ENCODE measurements at regions not wholly inside any gene's neighbourhood (a gene's known extent, or its start where the extent isn't known, plus 50 kb on each side); places are given as distances from the start of the nearest gene placed in this dataset.
A peak's percentile ranks its signal among the peaks of the same experiment; 100 is the strongest.
"Not testable (repeated sequence)": the region's sequence is repeated elsewhere in the genome, so short reads cannot be mapped to it uniquely, and the experiment has no call there.

DNA sequence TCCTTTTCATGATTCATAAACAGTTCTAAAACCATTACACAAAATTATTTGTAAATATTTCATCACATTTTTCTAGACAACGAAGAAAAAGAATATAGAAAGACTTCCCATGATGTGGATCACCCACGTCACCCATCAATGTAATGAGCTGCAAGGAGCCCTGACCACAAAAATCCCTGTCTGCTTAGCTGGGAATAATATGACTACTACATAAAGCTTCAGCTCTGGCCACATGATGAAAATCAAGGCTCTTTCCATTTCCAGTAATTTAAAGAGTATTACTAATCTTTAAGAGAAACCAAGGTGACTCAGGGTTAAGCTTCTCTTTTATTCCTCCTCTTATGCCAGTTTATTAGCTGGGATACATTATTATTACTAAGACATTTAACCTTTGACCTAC, 180.8 kb upstream of the CACNA2D1 start:
- no peak for DNase-seq

DNA sequence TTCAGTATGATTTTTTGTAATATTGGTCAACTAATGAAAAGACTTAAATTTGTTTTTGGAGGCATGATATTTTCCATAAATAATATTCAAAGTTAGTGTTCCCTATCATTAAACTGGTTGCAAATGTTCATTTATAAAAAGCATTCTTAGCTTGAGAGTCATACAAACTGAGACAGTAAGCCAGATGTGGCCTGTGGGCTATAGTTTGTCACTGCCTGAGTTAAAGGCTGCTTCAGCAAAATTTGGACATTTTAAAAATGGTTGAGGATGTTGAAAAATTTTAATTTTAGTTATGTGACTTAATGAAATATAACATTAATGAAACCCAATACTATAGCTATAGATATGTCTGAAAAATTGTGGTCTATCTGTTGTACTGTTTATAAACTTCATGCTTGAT, 180.2 kb upstream of the CACNA2D1 start:
- DNase-seq = no peak

DNA sequence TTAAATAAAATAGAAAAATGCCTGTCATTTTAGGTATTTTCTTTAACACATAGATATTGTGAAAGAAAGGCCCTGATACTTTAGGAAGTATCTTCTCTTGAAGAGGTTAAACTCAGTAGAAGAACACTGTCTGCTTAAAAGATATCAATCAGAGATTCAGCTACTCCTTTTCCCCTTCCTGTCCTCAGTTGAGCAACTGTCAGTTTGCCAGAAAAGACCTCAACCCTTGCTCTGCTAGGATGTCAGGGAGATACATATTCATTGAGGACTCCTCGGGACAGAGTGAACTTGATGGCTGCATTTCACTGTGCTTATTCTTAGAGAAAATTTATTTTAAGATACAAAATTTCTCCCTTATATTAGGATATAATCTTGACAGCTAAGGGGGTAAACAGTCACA, 173.6 kb upstream of the CACNA2D1 start:
- DNase-seq = no peak

DNA sequence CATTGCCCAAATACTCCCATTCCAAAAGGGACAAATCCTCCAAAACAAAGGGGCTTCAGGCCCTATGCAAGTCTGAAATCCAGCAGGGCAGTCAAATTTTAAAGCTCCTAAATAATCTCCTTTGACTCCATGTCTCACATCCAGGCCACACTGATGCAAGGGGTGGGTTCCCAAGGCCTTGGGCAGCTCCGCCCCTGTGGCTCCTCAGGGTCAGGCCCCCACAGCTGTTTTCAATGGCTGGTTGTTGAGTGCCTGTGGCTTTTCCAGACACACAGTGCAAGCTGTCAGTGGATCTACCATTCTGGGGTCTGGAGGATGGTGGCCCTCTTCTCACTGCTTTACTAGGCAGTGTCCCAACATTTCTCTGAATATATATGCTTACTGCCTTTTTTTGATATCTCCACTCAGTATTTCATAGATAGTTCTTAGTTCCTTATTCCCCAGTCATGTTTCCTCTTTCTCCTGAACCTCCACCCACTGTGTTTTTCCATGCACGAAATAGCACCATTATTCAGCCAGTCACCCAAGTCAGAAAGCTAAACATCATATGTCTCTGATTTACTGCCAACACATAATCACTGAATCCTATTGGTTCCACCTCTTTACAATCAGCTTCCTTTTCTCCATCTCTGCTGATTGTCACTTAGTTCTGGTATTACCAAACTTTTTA, 172.6 kb upstream of the CACNA2D1 start:
- DNase-seq = no peak

DNA sequence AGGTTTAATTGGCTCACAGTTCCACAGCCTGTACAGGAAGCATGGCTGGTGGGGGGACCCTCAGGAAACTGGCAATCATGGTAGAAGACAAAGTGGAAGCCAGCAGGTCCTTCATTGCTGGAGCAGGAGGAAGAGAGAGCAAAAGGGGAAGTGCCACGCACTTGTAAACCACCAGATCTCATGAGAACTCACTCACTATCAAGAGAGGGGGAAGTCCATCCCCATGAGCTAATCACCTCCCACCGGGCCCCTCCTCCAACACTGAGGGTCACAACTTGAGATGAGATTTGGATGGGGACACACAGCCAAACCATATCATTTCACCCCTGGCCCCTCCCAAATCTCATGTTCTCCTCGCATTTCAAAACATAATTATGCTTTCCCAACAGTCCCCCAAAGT, 171.9 kb upstream of the CACNA2D1 start:
- no peak for DNase-seq

DNA sequence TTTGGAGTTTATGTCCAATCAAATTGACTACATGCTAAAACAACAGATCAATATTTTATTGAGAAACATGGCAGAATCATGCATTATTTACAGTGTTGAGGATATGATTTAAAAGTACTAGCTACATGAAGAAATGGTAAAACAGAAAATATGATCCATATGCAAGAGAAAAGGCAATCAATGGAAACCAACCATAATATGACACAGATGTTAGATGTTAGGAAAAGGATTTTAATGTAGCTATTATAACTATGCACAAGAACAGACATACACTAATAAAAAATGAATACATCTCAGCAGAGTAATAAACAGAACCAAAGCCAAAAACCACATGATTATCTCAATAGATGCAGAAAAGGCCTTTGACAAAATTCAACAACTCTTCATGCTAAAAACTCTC, 166.2 kb upstream of the CACNA2D1 start:
- DNase-seq = no peak

DNA sequence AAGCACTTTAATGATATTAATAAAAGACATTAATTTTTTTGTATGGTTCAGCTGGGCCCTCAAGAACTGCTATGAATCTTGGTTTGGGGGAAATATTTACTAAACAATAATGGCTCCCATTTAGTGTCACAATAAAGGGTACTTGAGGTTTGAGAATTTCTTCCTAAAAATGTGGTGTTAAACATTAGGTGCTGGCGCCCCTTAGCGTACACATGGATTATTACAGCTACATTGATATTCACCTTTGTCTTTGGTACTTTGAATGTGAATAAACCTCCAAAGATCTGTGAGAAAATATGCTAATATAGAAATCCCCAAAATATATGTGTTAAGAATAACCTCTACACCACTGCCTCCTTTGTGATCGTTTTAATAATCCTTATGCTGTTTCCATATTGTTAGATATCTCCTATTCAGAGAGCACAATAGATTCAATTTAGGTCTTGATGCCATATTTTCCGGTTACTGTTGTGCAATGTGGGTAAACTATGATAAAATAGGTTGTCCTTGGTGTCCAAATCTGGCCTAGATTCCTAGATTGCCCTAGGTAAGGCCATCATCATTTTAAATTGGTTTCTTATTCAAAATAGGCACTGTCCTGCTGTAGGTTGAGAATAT, 161.8 kb upstream of the CACNA2D1 start:
- DNase-seq = no peak

DNA sequence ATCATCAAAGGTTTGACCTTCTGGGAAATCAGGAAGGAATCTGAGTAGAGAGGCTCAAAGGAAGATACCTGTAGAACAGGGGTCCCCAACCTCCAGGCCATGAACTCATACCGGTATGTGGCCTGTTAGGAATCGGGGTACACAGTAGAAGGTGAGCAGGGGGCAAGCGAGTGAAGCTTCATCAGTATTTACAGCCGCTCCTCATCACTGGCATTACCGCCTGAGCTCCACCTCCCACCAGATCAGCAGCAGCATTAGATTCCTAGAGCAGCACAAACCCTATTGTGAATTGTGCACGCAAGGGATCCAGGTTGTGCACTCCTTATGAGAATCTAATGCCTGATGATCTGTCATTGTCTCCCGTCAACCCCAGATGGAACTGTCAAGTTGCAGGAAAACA, 158.5 kb upstream of the CACNA2D1 start:
- DNase-seq = no peak

DNA sequence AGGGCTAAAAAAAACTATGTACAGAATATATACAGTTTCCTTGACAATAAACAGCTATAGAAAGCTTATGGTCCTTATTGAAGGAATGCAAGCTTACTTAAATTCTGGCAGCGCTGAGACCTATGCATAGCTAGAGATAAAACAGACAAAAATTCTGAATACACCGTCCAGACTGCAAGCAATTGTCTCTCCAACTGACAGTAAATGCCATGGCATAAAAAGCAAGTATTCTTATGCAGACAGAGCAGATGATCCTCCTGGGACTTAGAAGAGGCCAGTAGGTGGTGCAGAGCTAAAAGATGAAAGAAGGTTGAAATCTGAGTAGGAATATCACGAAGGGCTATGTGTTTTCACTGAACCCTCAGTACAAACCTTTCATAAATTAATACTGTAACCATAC, 157.0 kb upstream of the CACNA2D1 start:
- no peak for DNase-seq

DNA sequence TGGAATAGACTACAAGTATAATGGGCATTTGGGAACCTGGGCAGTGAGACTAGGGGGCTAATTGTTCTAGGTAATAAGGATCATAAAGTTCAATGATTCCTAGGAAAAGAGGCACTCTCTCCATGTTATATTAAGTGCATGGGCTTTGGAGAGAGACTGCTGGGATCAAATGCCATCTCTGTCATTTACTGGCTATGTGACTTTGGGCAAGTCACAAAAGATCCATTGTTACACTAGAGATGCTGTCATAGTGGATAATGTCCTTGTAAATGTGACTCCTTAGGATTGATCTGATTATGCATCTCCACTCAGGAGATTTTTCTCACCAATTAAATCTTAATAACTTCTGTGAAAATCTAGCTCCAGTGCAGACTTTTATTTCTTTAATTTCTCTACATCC, 156.3 kb upstream of the CACNA2D1 start:
- no peak for DNase-seq

DNA sequence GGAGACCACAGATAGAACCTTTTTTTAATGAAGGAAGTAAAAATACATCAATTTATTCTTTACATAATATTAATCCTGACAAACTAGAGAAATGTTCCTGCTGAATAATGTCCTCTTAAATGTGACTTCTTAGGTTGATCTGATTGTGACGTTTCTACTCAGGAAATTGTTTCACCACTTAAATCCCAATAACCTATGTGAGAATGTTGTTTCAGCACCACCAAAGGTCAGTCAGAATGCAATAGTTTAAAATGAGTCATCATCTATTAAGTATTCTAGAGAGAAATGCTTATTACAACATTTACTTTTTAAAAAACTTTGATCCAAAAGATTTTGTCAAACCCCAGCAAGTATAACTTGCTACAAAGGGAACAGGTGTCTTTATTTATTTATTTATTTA, 155.4 kb upstream of the CACNA2D1 start:
- no peak for DNase-seq

DNA sequence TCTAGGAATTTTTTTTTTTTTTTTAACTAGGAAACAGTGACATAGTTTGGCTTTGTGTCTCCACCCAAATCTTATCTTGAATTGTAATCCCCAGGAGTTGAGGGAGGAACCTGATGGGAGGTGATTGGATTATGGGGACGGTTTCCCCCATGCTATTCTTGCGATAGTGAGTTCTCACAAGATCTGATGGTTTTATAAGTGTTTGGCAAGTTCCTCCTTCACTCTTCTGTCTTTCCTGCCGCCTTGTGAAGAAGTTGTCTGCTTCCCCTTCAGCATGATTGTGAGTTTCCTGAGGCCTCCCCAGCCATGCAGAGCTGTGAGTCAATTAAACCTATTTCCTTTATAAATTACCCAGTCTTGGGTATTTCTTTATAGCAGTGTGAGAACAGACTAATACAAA, 152.2 kb upstream of the CACNA2D1 start:
- not testable (repeated sequence) for DNase-seq

DNA sequence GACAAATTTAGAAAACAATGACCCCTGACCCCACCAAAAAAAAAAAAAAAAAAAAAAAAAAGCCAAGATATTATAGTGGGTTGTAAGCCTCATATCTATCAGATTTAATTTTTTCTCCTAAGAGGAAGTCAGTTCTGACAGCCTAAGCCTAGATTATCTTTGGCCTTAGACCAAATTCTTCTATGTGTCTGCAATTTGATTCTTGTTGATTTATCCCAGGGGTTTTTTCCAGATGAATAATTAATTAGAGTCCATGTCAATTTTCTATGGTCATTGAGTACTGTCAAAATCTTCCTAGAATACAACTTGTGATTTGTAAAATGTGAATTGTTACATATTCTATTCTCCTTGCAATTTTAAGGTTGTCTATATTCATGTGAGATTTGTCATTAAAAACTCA, 151.6 kb upstream of the CACNA2D1 start:
- DNase-seq = no peak

DNA sequence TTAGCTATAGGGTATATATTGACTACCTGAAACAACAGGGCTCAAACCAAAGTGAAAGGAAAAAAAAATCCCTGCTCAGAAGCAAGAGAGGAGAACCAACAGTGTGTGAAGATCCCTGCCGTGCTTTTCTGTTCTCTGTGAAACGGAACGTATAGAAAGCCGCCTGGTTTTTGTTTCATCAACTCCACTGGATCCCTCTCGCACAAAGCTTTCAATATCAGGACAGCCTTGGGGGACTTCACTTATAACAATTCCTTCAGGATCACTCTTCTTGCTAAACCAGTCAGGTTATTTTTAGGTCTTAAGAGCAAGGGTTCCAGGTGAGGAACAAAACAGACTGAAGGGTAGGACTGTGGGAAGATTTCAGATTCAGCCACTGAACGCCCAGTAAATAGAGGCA, 151.1 kb upstream of the CACNA2D1 start:
- DNase-seq = no peak

DNA sequence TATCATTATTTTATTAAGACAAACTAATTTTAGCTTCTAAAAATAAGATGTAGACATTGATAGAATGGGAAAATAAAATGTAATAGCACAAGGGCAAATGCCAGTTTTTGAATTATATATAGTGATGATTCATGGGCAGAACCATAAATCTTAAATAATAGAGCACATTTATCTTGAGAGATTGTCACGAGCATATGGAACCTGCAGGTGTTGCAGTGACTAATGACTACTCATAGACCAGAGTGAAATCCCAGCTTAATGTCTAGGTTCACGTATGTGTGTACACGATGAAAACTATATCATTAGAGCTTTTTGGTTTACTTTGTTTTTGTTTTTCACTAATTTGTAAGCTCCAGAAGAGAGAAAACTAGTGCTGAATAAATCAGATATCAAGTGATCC, 150.2 kb upstream of the CACNA2D1 start:
- no peak for DNase-seq

DNA sequence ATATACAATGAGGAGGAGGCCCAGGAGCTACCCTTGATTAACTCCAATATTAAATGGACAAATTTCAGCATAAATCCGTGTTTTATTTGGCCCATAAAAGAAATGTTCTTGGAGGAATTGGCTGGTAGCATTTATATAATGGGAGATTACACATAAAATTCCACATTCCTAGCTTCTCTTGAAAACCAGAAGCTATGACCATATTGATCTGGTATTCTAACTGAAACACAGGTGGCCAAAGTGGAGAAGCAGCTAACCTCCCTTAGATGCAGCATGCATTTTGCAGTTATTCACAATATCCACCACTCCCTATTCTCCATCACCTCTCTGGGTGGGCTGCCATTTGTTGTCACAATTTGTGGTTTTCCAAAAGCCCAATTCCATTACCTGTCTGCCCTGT, 148.8 kb upstream of the CACNA2D1 start:
- DNase-seq = no peak

DNA sequence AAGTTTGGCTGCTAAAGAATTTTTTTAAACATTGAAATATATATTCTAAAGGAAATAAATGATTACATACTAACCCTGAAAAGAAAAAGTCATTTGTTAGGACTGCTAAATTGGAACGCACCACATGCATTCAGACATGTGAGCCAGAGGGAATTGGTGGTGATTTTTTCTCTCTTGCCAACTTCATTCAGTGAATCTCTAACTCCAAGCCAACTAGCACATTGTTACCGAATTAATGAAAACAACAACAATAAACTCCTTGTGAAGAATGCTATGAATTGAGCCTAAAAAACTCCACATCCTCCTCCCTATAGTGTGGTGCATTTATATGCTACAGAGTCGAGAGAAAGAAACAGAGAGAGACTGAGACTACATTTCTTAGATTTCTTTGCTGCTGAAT, 135.5 kb upstream of the CACNA2D1 start:
- DNase-seq = no peak

DNA sequence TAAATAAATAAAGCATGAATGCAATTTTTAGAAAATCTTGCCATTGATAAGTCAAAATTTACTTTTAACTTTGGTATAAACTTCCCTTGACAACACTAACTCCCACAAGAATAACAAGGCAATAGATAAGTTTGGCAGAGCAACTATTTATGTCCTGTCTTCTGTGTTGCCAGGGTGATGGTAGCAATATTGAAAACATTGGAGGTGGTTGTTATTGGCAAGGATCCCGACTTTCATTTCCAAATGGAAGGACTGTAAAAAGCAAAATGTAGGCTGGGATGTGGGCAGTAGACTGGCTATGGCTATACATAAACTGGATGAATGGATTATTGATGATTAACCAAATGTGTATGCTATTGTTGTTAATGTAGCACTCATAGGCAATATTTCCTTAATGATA, 134.9 kb upstream of the CACNA2D1 start:
- no peak for DNase-seq

DNA sequence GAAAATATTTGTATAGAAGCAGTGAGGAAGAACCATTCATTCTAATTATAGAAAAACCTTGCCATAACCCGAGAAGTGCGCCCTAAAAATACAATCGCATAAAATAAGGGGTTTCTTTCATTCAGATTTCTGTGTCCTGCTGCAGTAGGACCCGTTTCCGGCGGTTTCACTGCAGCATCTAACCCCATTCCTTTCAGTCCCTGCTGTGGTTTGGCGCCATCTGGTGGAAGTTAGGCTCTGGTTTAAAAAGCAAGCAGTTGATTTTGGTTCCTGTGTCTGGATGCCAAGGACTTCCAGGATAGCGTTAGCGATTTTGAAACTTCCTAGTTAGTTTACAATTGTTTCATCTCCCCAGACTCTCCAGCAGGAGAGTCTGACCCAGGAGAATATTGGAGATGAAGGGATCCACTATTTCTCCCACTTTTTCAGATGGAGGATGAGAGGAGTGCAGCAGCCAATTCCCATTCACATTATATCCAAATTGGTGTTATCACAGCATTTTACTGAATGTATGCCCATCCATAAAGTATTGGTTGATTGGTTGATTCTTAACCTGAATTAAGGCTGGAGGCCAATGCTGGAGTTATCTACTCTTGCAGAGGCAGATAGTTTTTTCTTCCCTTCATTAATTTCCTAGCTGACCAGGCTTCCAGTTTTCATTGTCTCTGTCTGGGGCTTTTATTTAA, 128.8 kb upstream of the CACNA2D1 start:
- DNase-seq = peak; percentile 45

DNA sequence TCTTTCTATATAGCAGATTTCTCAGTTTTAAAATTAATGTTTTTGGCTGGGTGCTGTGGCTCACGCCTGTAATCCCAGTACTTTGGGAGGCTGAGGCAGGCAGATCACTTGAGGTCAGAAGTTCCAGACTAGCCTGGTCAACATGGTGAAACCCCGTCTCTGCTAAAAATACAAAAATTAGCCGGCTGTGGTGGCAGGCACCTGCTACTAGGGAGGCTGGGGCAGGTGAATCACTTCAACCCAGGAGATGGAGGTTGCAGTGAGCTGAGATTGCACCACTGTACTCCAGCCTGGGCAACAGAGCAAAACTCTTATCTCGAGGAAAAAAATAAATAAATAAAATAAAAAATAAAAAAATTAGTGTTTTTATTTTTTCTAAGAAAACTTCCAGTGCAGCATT, 127.5 kb upstream of the CACNA2D1 start:
- not testable (repeated sequence) for DNase-seq

DNA sequence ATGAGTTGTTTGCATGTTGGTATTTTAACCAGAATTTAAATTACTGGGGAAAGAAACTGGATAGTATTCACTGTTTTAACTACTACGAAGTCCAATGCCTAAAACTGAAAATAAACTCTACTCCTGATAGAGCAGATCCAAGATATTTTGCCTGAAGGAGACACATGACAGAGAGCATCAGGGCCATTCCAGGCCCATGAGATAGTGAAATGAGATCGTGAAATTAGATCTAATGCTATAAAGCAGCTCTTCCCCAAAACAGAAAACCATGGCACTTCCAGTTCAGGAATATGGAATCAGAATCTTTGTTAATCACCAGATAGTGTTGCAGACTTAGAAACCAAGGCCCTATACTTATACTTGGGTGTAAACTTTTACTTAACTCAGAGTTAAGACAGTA, 124.3 kb upstream of the CACNA2D1 start:
- DNase-seq = no peak

DNA sequence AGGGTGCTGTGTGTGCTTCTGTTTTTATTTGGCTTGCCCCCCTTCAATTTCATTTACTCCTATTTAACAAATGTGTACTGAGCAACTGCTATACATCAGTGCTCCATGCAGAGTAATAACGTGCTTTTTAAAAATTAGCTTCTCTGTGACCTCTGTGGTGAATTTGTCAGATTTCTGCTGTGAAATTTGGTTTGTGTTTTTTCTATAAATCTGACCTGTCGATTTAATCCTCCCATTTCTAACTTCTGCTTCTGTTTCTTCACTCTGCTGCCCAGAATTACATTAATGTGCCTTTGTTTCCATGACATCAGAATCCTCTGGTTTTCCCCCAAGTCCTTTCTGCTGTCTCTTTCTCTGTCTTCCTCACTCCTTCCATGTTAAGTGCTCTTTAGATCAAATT, 123.8 kb upstream of the CACNA2D1 start:
- DNase-seq = no peak

DNA sequence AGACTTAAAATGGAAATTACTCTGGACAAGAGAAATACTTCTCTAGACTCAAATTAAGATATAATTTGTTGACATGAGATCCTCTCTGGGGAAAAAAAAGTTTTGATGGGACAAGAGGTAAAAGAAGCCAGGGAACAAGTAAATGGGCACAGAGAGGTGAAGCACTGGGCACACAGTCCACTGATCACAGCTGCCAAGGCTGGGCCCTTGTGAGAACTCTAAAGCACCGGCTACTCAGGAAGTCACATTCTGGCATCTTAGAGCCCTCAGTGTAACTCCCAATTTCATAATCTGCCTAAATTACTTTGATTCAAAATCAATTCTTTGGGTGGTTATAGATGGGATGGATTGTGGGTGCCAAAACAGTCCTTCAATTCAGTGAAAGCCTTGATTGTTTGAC, 123.2 kb upstream of the CACNA2D1 start:
- DNase-seq = no peak

DNA sequence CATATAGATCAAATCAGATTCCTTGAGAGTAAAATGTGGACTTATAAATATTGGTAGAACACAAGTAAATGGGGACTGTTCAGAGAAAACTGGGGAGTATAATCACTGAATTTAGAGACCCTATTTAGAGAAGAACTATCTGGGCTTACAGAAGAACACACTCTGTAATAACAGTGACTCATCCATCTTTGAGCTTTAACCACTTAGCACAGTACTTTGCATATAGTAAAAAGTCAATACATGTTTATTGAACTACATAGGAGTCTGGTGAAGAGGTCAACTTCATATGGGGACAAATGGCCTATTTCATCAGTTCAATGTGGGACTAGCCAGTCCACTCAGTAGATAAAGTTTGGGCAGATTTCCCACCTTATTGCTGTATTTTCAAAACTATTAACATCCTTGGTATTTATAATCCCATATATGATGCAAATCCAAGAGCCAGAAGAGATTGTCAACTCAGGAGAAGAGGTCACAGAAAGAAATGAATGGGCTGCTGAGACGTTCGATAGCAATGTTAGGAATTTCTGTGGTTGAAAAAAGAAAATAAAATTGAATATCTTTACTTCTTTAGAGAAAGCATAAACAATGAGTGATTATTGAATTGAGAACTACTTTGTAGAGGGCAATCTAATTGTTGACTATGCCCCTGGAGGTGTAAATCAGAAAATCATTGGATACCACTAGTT, 119.3 kb upstream of the CACNA2D1 start:
- no peak for DNase-seq
